A549 (cell line): ENCODE measurements at regions not wholly inside any gene's neighbourhood (a gene's known extent, or its start where the extent isn't known, plus 50 kb on each side); places are given as distances from the start of the nearest gene placed in this dataset.

ENCODE experiments used
- ATAC-seq, 2 experiments: fragments of 200-7000 bp in 1 of 2; fragments of >200 bp in 1 of 2; cut with Nextera tagmentation in 1 of 2; cut with Tn5 transposase in 1 of 2; 3 replicates each; pipeline versions ENCODE4 v1.8.0 to v1.9.1; 2018 to 2020; ENCODE audit warnings: mild to moderate bottlenecking in 1 of 2, moderate library complexity in 1 of 2
- CTCF ChIA-PET: fragments of 300-600 bp; sonication (Branson Sonifier 250); formaldehyde crosslinking; extraction: SDS; loops from one replicate; lab custom pipeline; 2021; ENCODE audit warnings: antibody characterized with exemption, inconsistent platforms; lab: Yijun Ruan, JAX
- POLR2A ChIA-PET: fragments of 350-600 bp; formaldehyde crosslinking; extraction: SDS; loops from one replicate; lab custom pipeline; 2021; ENCODE audit warnings: antibody characterized with exemption, inconsistent platforms; lab: Yijun Ruan, JAX
- DNase-seq, 2 experiments: peaks; one replicate each; pipeline versions ENCODE4 v3.0.0 to v3.0.0-alpha.2; 2011 to 2016; ENCODE audit warnings: low read depth in 1 of 2, low spot score in 1 of 2
- FAIRE-seq: peaks from 2 replicates; lab custom pipeline; 2011; peaks lifted over from hg19 to GRCh38; lab: Jason Lieb, UNC
- H3K27ac ChIP-seq, 2 experiments: fragments of >200 bp; sonication (Bioruptor Twin); formaldehyde crosslinking; 3 replicates each; pipeline ENCODE4 v1.5.1; 2016 to 2017
- H3K4me1 ChIP-seq: fragments of >200 bp; sonication (Bioruptor Twin); formaldehyde crosslinking; 3 replicates; pipeline ENCODE4 v1.6.1; 2016
- H3K4me2 ChIP-seq: fragments of >200 bp; sonication (Bioruptor Twin); formaldehyde crosslinking; 3 replicates; pipeline ENCODE4 v1.6.1; 2016
- H3K4me3 ChIP-seq: fragments of >200 bp; sonication (Bioruptor Twin); formaldehyde crosslinking; 3 replicates; pipeline ENCODE4 v1.5.1; 2016
- H3K9me3 ChIP-seq: fragments of >200 bp; sonication (Bioruptor Twin); formaldehyde crosslinking; 3 replicates; pipeline ENCODE4 v1.6.1; 2016
- BHLHE40 ChIP-seq: IDR thresholded peaks from 2 replicates; pipeline ENCODE4 v1.6.1; 2012; ENCODE audit warnings: low read depth, low read length, inconsistent platforms
- CBX2 ChIP-seq: fragments of 200-600 bp; sonication (generic); IDR thresholded peaks from 2 replicates; pipeline ENCODE4 v1.6.1; 2016; ENCODE audit warnings: low read depth, mild to moderate bottlenecking, borderline replicate concordance
- CBX8 ChIP-seq: fragments of 200-600 bp; sonication (generic); IDR thresholded peaks from 2 replicates; pipeline ENCODE4 v1.6.1; 2016
- CHD2 ChIP-seq: fragments of 150-350 bp; IDR thresholded peaks from 2 replicates; pipeline ENCODE4 v1.6.1; 2014; ENCODE audit warnings: low read length; ENCODE audit not compliant: partially characterized antibody
- CTCF ChIP-seq: fragments of >200 bp; sonication (Bioruptor Twin); formaldehyde crosslinking; IDR thresholded peaks from 3 replicates; pipeline ENCODE4 v1.5.1; 2016
- EHF ChIP-seq: fragments of 250-450 bp; sonication (Bioruptor Pico); IDR thresholded peaks from 2 replicates; pipeline ENCODE4 v1.5.0; 2020; ENCODE audit warnings: mild to moderate bottlenecking
- EHMT2 ChIP-seq: fragments of 200-600 bp; sonication (generic); IDR thresholded peaks from 2 replicates; pipeline ENCODE4 v1.6.1; 2016; ENCODE audit warnings: antibody characterized with exemption, low read depth, mild to moderate bottlenecking, moderate library complexity
- EP300 ChIP-seq, 2 experiments: fragments of >200 bp; sonication (Bioruptor Twin); formaldehyde crosslinking; IDR thresholded peaks; 2 replicates in 1 of 2; 3 replicates in 1 of 2; pipeline ENCODE4 v1.6.1; 2016 to 2017
- FOSB ChIP-seq: fragments of 250-450 bp; sonication (Bioruptor Pico); IDR thresholded peaks from 2 replicates; pipeline ENCODE4 v1.5.0; 2020; ENCODE audit warnings: mild to moderate bottlenecking, moderate library complexity
- FOSL2 ChIP-seq, 2 experiments: fragments of 450-650 bp in 1 of 2; fragments of >200 bp in 1 of 2; sonication (Bioruptor Twin) in 1 of 2; formaldehyde crosslinking; IDR thresholded peaks; 2 replicates each; pipeline versions ENCODE4 v1.5.0 to v1.6.1; 2016 to 2020; ENCODE audit warnings: mild to moderate bottlenecking in 1 of 2, moderate library complexity in 1 of 2
- GATA3 ChIP-seq: IDR thresholded peaks from 2 replicates; pipeline ENCODE4 v1.6.1; 2012; ENCODE audit warnings: borderline replicate concordance
- HDAC2 ChIP-seq: fragments of 200-600 bp; sonication (generic); IDR thresholded peaks from 2 replicates; pipeline ENCODE4 v1.6.1; 2016
- HEYL ChIP-seq: fragments of 250-450 bp; sonication (Bioruptor Pico); IDR thresholded peaks from 2 replicates; pipeline ENCODE4 v1.8.0; 2021; ENCODE audit warnings: mild to moderate bottlenecking, moderate library complexity
- HMGXB4 ChIP-seq: fragments of 250-450 bp; sonication (Bioruptor Pico); IDR thresholded peaks from 2 replicates; pipeline ENCODE4 v1.5.0; 2021; ENCODE audit warnings: mild to moderate bottlenecking, moderate library complexity, borderline replicate concordance
- HOXA7 ChIP-seq: fragments of 250-450 bp; sonication (Bioruptor Pico); IDR thresholded peaks from 2 replicates; pipeline ENCODE4 v1.5.0; 2020; ENCODE audit warnings: mild to moderate bottlenecking, moderate library complexity
- JUNB ChIP-seq: fragments of >200 bp; sonication (Bioruptor Twin); formaldehyde crosslinking; IDR thresholded peaks from 2 replicates; pipeline ENCODE4 v1.6.1; 2016
- MAX ChIP-seq: IDR thresholded peaks from 2 replicates; pipeline ENCODE4 v1.6.1; 2012
- MAZ ChIP-seq: fragments of 150-350 bp; IDR thresholded peaks from 2 replicates; pipeline ENCODE4 v1.6.1; 2014; ENCODE audit warnings: antibody characterized with exemption, low read depth, low read length, borderline replicate concordance
- MYC ChIP-seq: IDR thresholded peaks from 2 replicates; pipeline ENCODE4 v1.6.1; 2012; ENCODE audit warnings: mild to moderate bottlenecking, inconsistent platforms, low read length, improper control_type of control experiment, borderline replicate concordance
- NPAS2 ChIP-seq: fragments of 250-450 bp; sonication (Bioruptor Pico); IDR thresholded peaks from 2 replicates; pipeline ENCODE4 v1.8.0; 2022; ENCODE audit warnings: mild to moderate bottlenecking, moderate library complexity, borderline replicate concordance
- RAD21 ChIP-seq, 2 experiments: fragments of >200 bp in 1 of 2; sonication (Bioruptor Twin) in 1 of 2; formaldehyde crosslinking in 1 of 2; IDR thresholded peaks in 1 of 2; conservative IDR thresholded peaks in 1 of 2; 2 replicates in 1 of 2; 3 replicates in 1 of 2; pipeline ENCODE4 v1.6.1; 2012 to 2018; ENCODE audit warnings: inconsistent platforms in 1 of 2
- RARB ChIP-seq: fragments of 250-450 bp; sonication (Bioruptor Pico); IDR thresholded peaks from 2 replicates; pipeline ENCODE4 v1.8.0; 2021; ENCODE audit warnings: mild to moderate bottlenecking, moderate library complexity
- REST ChIP-seq: fragments of 200-600 bp; sonication (generic); IDR thresholded peaks from 2 replicates; pipeline ENCODE4 v1.6.1; 2016; ENCODE audit warnings: antibody characterized with exemption, mild to moderate bottlenecking, moderate library complexity
- RFX5 ChIP-seq: fragments of 450-650 bp; IDR thresholded peaks from 2 replicates; pipeline ENCODE4 v1.7.1; 2014; ENCODE audit warnings: antibody characterized with exemption, mild to moderate bottlenecking, moderate library complexity
- SMC3 ChIP-seq: fragments of >200 bp; sonication (Bioruptor Twin); formaldehyde crosslinking; IDR thresholded peaks from 3 replicates; pipeline ENCODE4 v1.6.1; 2018; ENCODE audit warnings: inconsistent platforms
- SREBF2 ChIP-seq: fragments of 450-650 bp; IDR thresholded peaks from 2 replicates; pipeline ENCODE4 v1.6.1; 2014; ENCODE audit warnings: mild to moderate bottlenecking, moderate library complexity
- ZC3H11A ChIP-seq: fragments of 450-650 bp; IDR thresholded peaks from 2 replicates; pipeline ENCODE4 v1.6.1; 2014; ENCODE audit warnings: antibody characterized with exemption, mild to moderate bottlenecking
- ZNF302 ChIP-seq: fragments of 250-450 bp; sonication (Bioruptor Pico); IDR thresholded peaks from 2 replicates; pipeline ENCODE4 v1.9.0; 2021; ENCODE audit warnings: inconsistent platforms, mild to moderate bottlenecking, moderate library complexity
- WGBS: methylation state at CpG from one replicate; pipeline ENCODE4 v1.1.6; 2017; ENCODE audit errors: missing lambda C conversion rate; 5-methylcytosine and 5-hydroxymethylcytosine counted together

GRCh38 chr2:220219371-220219770, 591.9 kb downstream of the SLC4A3 start:
- Histone ChIP-seq H3K4me2 (no peak overlapping the region), H3K27ac (no peak overlapping the region), H3K4me1 (peaks cover 5% of the 10 kb centered on the region), H3K4me3 (no peak overlapping the region), H3K9me3 (no peaks in the 10 kb centered on the region)
- ATAC-seq (no peak), DNase-seq (no peak), FAIRE-seq (no peak)
- TF ChIP-seq GATA3 (no peak), EHMT2 (no peak), BHLHE40 (no peak), HOXA7 (CRISPR knock-in tag) (no peak), MYC (no peak), NPAS2 (CRISPR knock-in tag) (no peak), EP300 (IDR thresholded peaks at IDR 0.05) (no peak), HDAC2 (no peak), CBX8 (no peak), FOSL2 (IDR thresholded peaks at IDR 0.05) (no peak), FOSL2 (CRISPR knock-in tag; IDR thresholded peaks at IDR 0.05) (no peak), RARB (CRISPR knock-in tag) (no peak), REST (no peak), ZNF302 (no peak), ZC3H11A (no peak), MAX (no peak), FOSB (no peak), SREBF2 (no peak), SMC3 (no peak), RFX5 (no peak)
- ChIA-PET CTCF (interaction anchor here (0.6 kb wide), 1 partner anchor 36 kb away, joined by 3 read pairs; no protein-coding TSS in a partner anchor), POLR2A (no interaction called here)

- no peak overlapping the region for H3K4me2 ChIP-seq
- CTCF ChIA-PET: no interaction called here
- peaks cover 11% of the 10 kb centered on the region for H3K4me1 ChIP-seq
- no peak overlapping the region for H3K4me3 ChIP-seq
- no peaks in the 10 kb centered on the region for H3K9me3 ChIP-seq
- POLR2A ChIA-PET: no interaction called here
- no peak for FAIRE-seq
- ATAC-seq: no peak
- 94% methylated on average over 2 of the region's 2 CpGs for WGBS
- TF ChIP-seq CBX8: no peak
- no peak for TF ChIP-seq NPAS2 (CRISPR knock-in tag)
- no peak overlapping the region for H3K27ac ChIP-seq
- DNase-seq: no peak
Observed at GRCh38 chr2:220220009-220220408, 592.6 kb downstream of the SLC4A3 start.

- FAIRE-seq: no peak
- CTCF ChIA-PET: interaction anchor here (0.6 kb wide), 1 partner anchor 307 kb away, joined by 3 read pairs; no protein-coding TSS in a partner anchor
Observed at GRCh38 chr2:220221992-220222391, 594.6 kb downstream of the SLC4A3 start.

More at GRCh38 chr2:220221992-220222391, 594.6 kb downstream of the SLC4A3 start:
- Histone ChIP-seq H3K4me2 (no peak overlapping the region), H3K27ac (no peak overlapping the region), H3K4me1 (peaks cover 29% of the 10 kb centered on the region), H3K9me3 (no peaks in the 10 kb centered on the region), H3K4me3 (no peak overlapping the region)
- DNase-seq: no peak
- no peak for ATAC-seq
- POLR2A ChIA-PET: no interaction called here
- TF ChIP-seq RFX5 (no peak), JUNB (no peak), RARB (CRISPR knock-in tag) (no peak), HEYL (CRISPR knock-in tag) (no peak), RAD21 (conservative IDR thresholded peaks at IDR 0.05 in 1 of 2, IDR thresholded peaks at IDR 0.05 in 1 of 2) (no peak), EHF (CRISPR knock-in tag) (no peak), MAZ (no peak), HOXA7 (CRISPR knock-in tag) (no peak), CTCF (no peak), HMGXB4 (CRISPR knock-in tag) (no peak), CHD2 (no peak), CBX2 (no peak)
- 91% methylated on average over 5 of the region's 5 CpGs for WGBS
